CD14-positive monocyte (primary cell): ENCODE measurements at regions not wholly inside any gene's neighbourhood (a gene's known extent, or its start where the extent isn't known, plus 50 kb on each side); places are given as distances from the start of the nearest gene placed in this dataset.

Source experiments
- DNase-seq, 3 donors: peaks; one replicate each; pipeline ENCODE4 v3.0.0-alpha.2; 2011 to 2022
- H2AFZ ChIP-seq: 2 replicates; pipeline ENCODE4 v1.6.0; 2012; ENCODE audit warnings: mild to moderate bottlenecking, low read depth, low read length, inconsistent platforms; ENCODE audit not compliant: insufficient read depth, poor library complexity, severe bottlenecking
- H3K27ac ChIP-seq, 2 donors: 1 replicate in 1 of 2; 2 replicates in 1 of 2; pipeline ENCODE4 v1.5.1; 2012 to 2013; ENCODE audit warnings: low read length in 2 of 2, control low read depth in 1 of 2, inconsistent platforms in 1 of 2, low read depth in 1 of 2, mild to moderate bottlenecking in 1 of 2
- H3K27me3 ChIP-seq, 2 donors: one replicate each; pipeline versions ENCODE4 v1.6.0 to v1.6.1; 2011 to 2013; ENCODE audit warnings: low read length in 2 of 2; ENCODE audit not compliant: control insufficient read depth in 2 of 2, insufficient read depth in 2 of 2
- H3K36me3 ChIP-seq, 2 donors: replicated peaks in 1 of 2; 1 replicate in 1 of 2; 2 replicates in 1 of 2; pipeline versions ENCODE4 v1.5.1 to v1.6.1; 2012 to 2013; ENCODE audit warnings: low read length in 2 of 2, control low read depth in 1 of 2, inconsistent platforms in 1 of 2, mild to moderate bottlenecking in 1 of 2; ENCODE audit not compliant: insufficient read depth in 2 of 2, control insufficient read depth in 1 of 2
- H3K4me1 ChIP-seq, 2 donors: 1 replicate in 1 of 2; 2 replicates in 1 of 2; pipeline versions ENCODE4 v1.5.1 to v1.6.1; 2012 to 2013; ENCODE audit warnings: low read length in 2 of 2, control low read depth in 1 of 2, inconsistent platforms in 1 of 2, mild to moderate bottlenecking in 1 of 2, moderate library complexity in 1 of 2; ENCODE audit not compliant: insufficient read depth in 2 of 2, control insufficient read depth in 1 of 2
- H3K4me2 ChIP-seq: replicated peaks from 2 replicates; pipeline ENCODE3; 2012; ENCODE audit warnings: low read length, moderate library complexity, mild to moderate bottlenecking; ENCODE audit not compliant: poor library complexity, severe bottlenecking; ENCODE audit errors: extremely low read depth
- H3K4me3 ChIP-seq, 3 experiments: fragments of 200-600 bp in 1 of 3; sonication (generic) in 1 of 3; replicated peaks in 1 of 3; 1 replicate in 2 of 3; 2 replicates in 1 of 3; pipeline ENCODE4 v1.5.1; 2011 to 2013; ENCODE audit warnings: low read length in 3 of 3, mild to moderate bottlenecking in 3 of 3, control low read depth in 2 of 3, low read depth in 2 of 3, inconsistent platforms in 1 of 3, moderate library complexity in 1 of 3
- H3K79me2 ChIP-seq: 2 replicates; pipeline ENCODE4 v1.6.0; 2012; ENCODE audit warnings: mild to moderate bottlenecking, control low read depth, inconsistent platforms, low read length, moderate library complexity; ENCODE audit not compliant: insufficient read depth
- H3K9ac ChIP-seq: 2 replicates; pipeline ENCODE4 v1.6.0; 2017; ENCODE audit warnings: low read length, mild to moderate bottlenecking; ENCODE audit not compliant: insufficient read depth, poor library complexity, severe bottlenecking
- H3K9me3 ChIP-seq, 2 donors: replicated peaks in 1 of 2; 1 replicate in 1 of 2; 2 replicates in 1 of 2; pipeline versions ENCODE4 v1.5.1 to v1.6.1; 2012 to 2013; ENCODE audit warnings: low read length in 2 of 2, control low read depth in 1 of 2; ENCODE audit not compliant: control insufficient read depth in 1 of 2, insufficient read depth in 1 of 2
- H4K20me1 ChIP-seq: 2 replicates; pipeline ENCODE4 v1.6.0; 2012; ENCODE audit warnings: mild to moderate bottlenecking, low read length, control low read depth, moderate library complexity; ENCODE audit not compliant: insufficient read depth
- H3K27ac Mint-ChIP-seq, 7 donors: one replicate each; pipeline ENCODE4 v1.8.0; 2020; ENCODE audit warnings: mild to moderate bottlenecking in 7 of 7, mixed read lengths in 7 of 7, moderate library complexity in 6 of 7, inconsistent platforms in 2 of 7
- H3K27me3 Mint-ChIP-seq, 3 donors: one replicate each; pipeline ENCODE4 v1.8.0; 2021 to 2022; ENCODE audit warnings: low read depth in 3 of 3, mild to moderate bottlenecking in 3 of 3, mixed read lengths in 3 of 3, moderate library complexity in 3 of 3, inconsistent platforms in 1 of 3
- H3K36me3 Mint-ChIP-seq, 2 donors: one replicate each; pipeline ENCODE4 v1.8.0; 2020; ENCODE audit warnings: mixed read lengths in 2 of 2, inconsistent platforms in 1 of 2, mild to moderate bottlenecking in 1 of 2
- H3K4me1 Mint-ChIP-seq: one replicate; pipeline ENCODE4 v1.8.0; 2020; ENCODE audit warnings: mild to moderate bottlenecking, mixed read lengths
- H3K4me3 Mint-ChIP-seq, 2 donors: one replicate each; pipeline ENCODE4 v1.8.0; 2020; ENCODE audit warnings: mild to moderate bottlenecking in 2 of 2, mixed read lengths in 2 of 2, moderate library complexity in 1 of 2
- H3K9me3 Mint-ChIP-seq, 7 donors: one replicate each; pipeline ENCODE4 v1.8.0; 2020 to 2022; ENCODE audit warnings: mixed read lengths in 7 of 7, mild to moderate bottlenecking in 6 of 7, moderate library complexity in 6 of 7, inconsistent platforms in 2 of 7
- CTCF ChIP-seq: fragments of 200-600 bp; IDR thresholded peaks from one replicate; pipeline ENCODE4 v1.8.0; 2022; ENCODE audit warnings: antibody characterized with exemption, mild to moderate bottlenecking
- WGBS: methylation state at CpG from one replicate; pipeline ENCODE4 v1.1.5; 2013; ENCODE audit warnings: missing lambda C conversion rate; ENCODE audit not compliant: insufficient coverage; 5-methylcytosine and 5-hydroxymethylcytosine counted together
- intact Hi-C, 2 donors: fragments of 100-400 bp; cut with micrococcal nuclease; formaldehyde crosslinking; loops; one replicate each; pipeline versions ENCODE4 v1.15.0 to v1.15.1; 2023

GRCh38 chr5:60210810-60211209 lies 317.3 kb upstream of the PDE4D start:
- Mint-ChIP-seq H3K36me3 (peaks cover 3 to 12% of the 10 kb centered on the region in 2 donors), H3K4me1 (peaks cover 32% of the 10 kb centered on the region), H3K4me3 (peak overlapping the region; percentile 66 to 74), H3K27ac (peak overlapping the region in 6 of 7 donors; percentile 24 to 86 (median 41)), H3K9me3 (peaks cover 0 to 8% (median 3%) of the 10 kb centered on the region in 7 donors), H3K27me3 (peaks cover 0 to 3% (median 0%) of the 10 kb centered on the region in 3 donors)
- peak overlapping the region; percentile 26 to 58 (median 29) for H3K4me3 ChIP-seq
- H3K4me1 ChIP-seq: peaks cover 22 to 32% of the 10 kb centered on the region in 2 donors
- no peak for TF ChIP-seq CTCF
- H3K27me3 ChIP-seq: no peaks in the 10 kb centered on the region
- no peaks in the 10 kb centered on the region for H3K36me3 ChIP-seq
- no peak overlapping the region for H3K9ac ChIP-seq
- no peak for DNase-seq
- no peak overlapping the region for H2AFZ ChIP-seq
- 71% methylated on average over 11 of the region's 17 CpGs for WGBS
- peaks cover 0 to 14% of the 10 kb centered on the region in 2 donors for H3K9me3 ChIP-seq
- H3K4me2 ChIP-seq: no peak overlapping the region
- H3K79me2 ChIP-seq: peaks cover 69% of the 10 kb centered on the region
- H4K20me1 ChIP-seq: no peaks in the 10 kb centered on the region
- H3K27ac ChIP-seq: peak overlapping the region; percentile 49 to 64
- intact Hi-C loops: no loop called here

GRCh38 chr5:60209146-60209840 lies 315.8 kb upstream of the PDE4D start:
- Histone ChIP-seq H3K4me1 (peaks cover 31 to 33% of the 10 kb centered on the region in 2 donors), H3K4me3 (no peak overlapping the region), H3K9ac (no peak overlapping the region), H3K36me3 (no peaks in the 10 kb centered on the region), H4K20me1 (no peaks in the 10 kb centered on the region), H2AFZ (peak overlapping the region; percentile 23), H3K79me2 (peaks cover 72% of the 10 kb centered on the region), H3K9me3 (peaks cover 0 to 14% of the 10 kb centered on the region in 2 donors), H3K27me3 (no peaks in the 10 kb centered on the region), H3K27ac (peak overlapping the region in 1 of 2 donors; percentile 16), H3K4me2 (no peak overlapping the region)
- Mint-ChIP-seq H3K27me3 (peaks cover 0 to 3% (median 0%) of the 10 kb centered on the region in 3 donors), H3K27ac (peak overlapping the region in 6 of 7 donors; percentile 16 to 72 (median 54)), H3K36me3 (peaks cover 2 to 11% of the 10 kb centered on the region in 2 donors), H3K4me3 (no peak overlapping the region), H3K4me1 (peaks cover 42% of the 10 kb centered on the region), H3K9me3 (peaks cover 0 to 7% (median 3%) of the 10 kb centered on the region in 7 donors)
- intact Hi-C loops: loop anchor here in 1 of 2 donors (10.0 kb wide), 1 partner anchor 56 kb away; no protein-coding TSS in a partner anchor
- 68% methylated on average over 2 of the region's 5 CpGs for WGBS
- DNase-seq: no peak
- TF ChIP-seq CTCF: no peak
